K562 (cell line): ENCODE measurements at regions not wholly inside any gene's neighbourhood (a gene's known extent, or its start where the extent isn't known, plus 50 kb on each side); places are given as distances from the start of the nearest gene placed in this dataset.
"Not testable (repeated sequence)": the region's sequence is repeated elsewhere in the genome, so short reads cannot be mapped to it uniquely, and the experiment has no call there.

Experiments used
- ATAC-seq: fragments of 200-7000 bp; cut with Tn5 transposase; 3 replicates; pipeline ENCODE4 v1.9.1; 2020; ENCODE audit warnings: moderate library complexity
- BruUV-seq: library from RNA; stranded (reverse); fragments of 400-500 nt; replicated peaks from 2 replicates; lab custom pipeline; 2021; lab: Mats Ljungman, UMichigan
- CTCF ChIA-PET: fragments of 300-600 bp; formaldehyde crosslinking; extraction: SDS; loops from one replicate; lab custom pipeline; 2021; ENCODE audit warnings: low intra/inter-chr PET ratio; lab: Yijun Ruan, JAX
- POLR2A ChIA-PET: fragments of 300-600, 350-650 bp; sonication (Branson Sonifier 250); formaldehyde crosslinking; extraction: SDS; loops from one replicate; lab custom pipeline; 2021; ENCODE audit warnings: antibody characterized with exemption, inconsistent platforms; lab: Yijun Ruan, JAX
- DNase-seq, 4 experiments: peaks; one replicate each; pipeline versions ENCODE4 v3.0.0 to v3.0.0-alpha.2; 2011 to 2018; ENCODE audit warnings: low spot score in 3 of 4, mixed read lengths in 3 of 4; ENCODE audit errors: extremely low read depth in 1 of 4
- FAIRE-seq: peaks from 2 replicates; lab custom pipeline; 2011; peaks lifted over from hg19 to GRCh38; lab: Jason Lieb, UNC
- H2AFZ ChIP-seq: 2 replicates; pipeline ENCODE4 v1.6.0; 2011; ENCODE audit warnings: low read depth, low read length, control low read depth, inconsistent platforms
- H3K27ac ChIP-seq: fragments of 200-600 bp; 3 replicates; pipeline ENCODE4 v1.8.0; 2011; ENCODE audit warnings: low read depth, mild to moderate bottlenecking, control low read depth, inconsistent platforms, low read length, moderate library complexity, mixed read lengths; ENCODE audit errors: extremely low read depth
- H3K27me3 ChIP-seq, 2 experiments: fragments of 300-600 bp in 1 of 2; 2 replicates in 1 of 2; 3 replicates in 1 of 2; pipeline versions ENCODE4 v1.6.0 to v1.8.0; 2011; ENCODE audit warnings: inconsistent platforms in 2 of 2, low read length in 2 of 2, mild to moderate bottlenecking in 1 of 2, mixed read lengths in 1 of 2, moderate library complexity in 1 of 2; ENCODE audit not compliant: control insufficient read depth in 2 of 2, insufficient read depth in 2 of 2
- H3K36me3 ChIP-seq: fragments of 300-600 bp; 3 replicates; pipeline ENCODE4 v1.8.0; 2011; ENCODE audit warnings: mild to moderate bottlenecking, low read length, inconsistent platforms; ENCODE audit not compliant: control insufficient read depth, insufficient read depth
- H3K4me1 ChIP-seq, 2 experiments: fragments of 200-600 bp in 1 of 2; replicated peaks in 1 of 2; 2 replicates in 1 of 2; 3 replicates in 1 of 2; pipeline versions ENCODE4 v1.5.1 to v1.8.0; 2011; ENCODE audit warnings: inconsistent platforms in 2 of 2, low read length in 2 of 2, mild to moderate bottlenecking in 1 of 2, mixed read lengths in 1 of 2, moderate library complexity in 1 of 2; ENCODE audit not compliant: control insufficient read depth in 2 of 2, insufficient read depth in 2 of 2
- H3K4me2 ChIP-seq: 2 replicates; pipeline ENCODE4 v1.6.1; 2011; ENCODE audit warnings: low read length, control low read depth, inconsistent platforms, mixed read lengths; ENCODE audit not compliant: insufficient read depth
- H3K4me3 ChIP-seq: fragments of 200-600 bp; sonication (generic), shearing (Covaris generic); 2 replicates; pipeline ENCODE4 v1.5.1; 2016; ENCODE audit warnings: control low read depth, inconsistent platforms
- H3K79me2 ChIP-seq: fragments of 200-600 bp; 3 replicates; pipeline ENCODE4 v1.8.0; 2011; ENCODE audit warnings: low read length, inconsistent platforms; ENCODE audit not compliant: control insufficient read depth, insufficient read depth
- H3K9ac ChIP-seq, 2 experiments: 2 replicates each; pipeline versions ENCODE4 v1.6.0 to v1.6.1; 2011; ENCODE audit warnings: low read depth in 2 of 2, low read length in 2 of 2, control low read depth in 1 of 2, inconsistent platforms in 1 of 2, mild to moderate bottlenecking in 1 of 2, mixed read lengths in 1 of 2; ENCODE audit not compliant: insufficient read depth in 1 of 2
- H3K9me1 ChIP-seq: one replicate; pipeline ENCODE4 v1.6.0; 2011; ENCODE audit warnings: inconsistent platforms, mild to moderate bottlenecking, low read length, moderate library complexity; ENCODE audit not compliant: control insufficient read depth, insufficient read depth
- H3K9me3 ChIP-seq: replicated peaks from 2 replicates; pipeline ENCODE4 v1.5.1; 2011; ENCODE audit warnings: low read depth, low read length, inconsistent platforms; ENCODE audit not compliant: control insufficient read depth, insufficient read depth
- H4K20me1 ChIP-seq: replicated peaks from 2 replicates; pipeline ENCODE4 v1.6.1; 2011; ENCODE audit warnings: low read length, inconsistent platforms, mixed read lengths; ENCODE audit not compliant: control insufficient read depth, insufficient read depth
- EHMT2 ChIP-seq: fragments of 450-650 bp; IDR thresholded peaks from 2 replicates; pipeline ENCODE4 v1.6.1; 2018; ENCODE audit warnings: antibody characterized with exemption
- IRF2 ChIP-seq: sonication (generic); formaldehyde crosslinking; IDR thresholded peaks from 2 replicates; pipeline ENCODE4 v1.8.1; 2022; ENCODE audit warnings: mild to moderate bottlenecking, missing genetic modification reagents
- MAFF ChIP-seq: IDR thresholded peaks from 2 replicates; pipeline ENCODE4 v1.6.1; 2012; ENCODE audit warnings: low read length, improper control_type of control experiment
- NCOA2 ChIP-seq, 2 experiments: fragments of 450-650 bp; IDR thresholded peaks; 2 replicates each; pipeline ENCODE4 v1.6.1; 2018; ENCODE audit warnings: mild to moderate bottlenecking in 2 of 2, moderate library complexity in 1 of 2; ENCODE audit not compliant: partially characterized antibody in 2 of 2
- NR2C2 ChIP-seq, 2 experiments: fragments of 200-800 bp in 1 of 2; sonication (Bioruptor generic) in 1 of 2; sonication (generic) in 1 of 2; formaldehyde crosslinking in 1 of 2; IDR thresholded peaks; 2 replicates each; pipeline versions ENCODE4 v1.6.1 to v1.8.0; 2016 to 2022; ENCODE audit warnings: mild to moderate bottlenecking in 1 of 2, missing compliant biosample characterization in 1 of 2, missing genetic modification characterization in 1 of 2, missing genetic modification reagents in 1 of 2
- RB1 ChIP-seq: fragments of 450-650 bp; IDR thresholded peaks from 2 replicates; pipeline ENCODE4 v1.6.1; 2017; ENCODE audit warnings: low read depth, mild to moderate bottlenecking
- SOX6 ChIP-seq: fragments of 450-650 bp; IDR thresholded peaks from 2 replicates; pipeline ENCODE4 v1.6.1; 2014; ENCODE audit warnings: mild to moderate bottlenecking
- TFAM ChIP-seq: fragments of 250-450 bp; sonication (Bioruptor Pico); conservative IDR thresholded peaks from 2 replicates; pipeline ENCODE4 v1.5.0; 2021; ENCODE audit warnings: mild to moderate bottlenecking, moderate library complexity
- ZNF3 ChIP-seq: fragments of 250-450 bp; sonication (Bioruptor Pico); IDR thresholded peaks from 2 replicates; pipeline ENCODE4 v1.5.0; 2021; ENCODE audit warnings: mild to moderate bottlenecking, moderate library complexity
- WGBS: fragments of 100-300 bp; shearing (Covaris generic); methylation state at CpG from one replicate; pipeline ENCODE4 v1.1.6; 2016; ENCODE audit warnings: low coverage, mixed read lengths; ENCODE audit not compliant: insufficient coverage; ENCODE audit errors: missing lambda C conversion rate; 5-methylcytosine and 5-hydroxymethylcytosine counted together
- in situ Hi-C: fragments of 300-500 bp; cut with MboI; formaldehyde crosslinking; loops from 4 replicates; pipeline ENCODE4 v1.15.0; 2018; ENCODE audit warnings: inconsistent platforms, mixed read lengths
- intact Hi-C: fragments of 100-400 bp; cut with micrococcal nuclease; formaldehyde crosslinking; loops from 2 replicates; pipeline ENCODE4 v1.14.2; 2022
- TF ChIP-seq, protein P1 (sequence below), 3 experiments: fragments of 200-800 bp in 1 of 3; fragments of 250-450 bp in 1 of 3; fragments of 450-650 bp in 1 of 3; sonication (Bioruptor Pico) in 1 of 3; sonication (Bioruptor generic) in 1 of 3; formaldehyde crosslinking in 1 of 3; IDR thresholded peaks; 2 replicates each; pipeline versions ENCODE4 v1.6.1 to v1.8.0; 2016 to 2022; ENCODE audit warnings: mild to moderate bottlenecking in 2 of 3, missing genetic modification characterization in 2 of 3, missing compliant biosample characterization in 1 of 3, moderate library complexity in 1 of 3

- TF ChIP-seq NR2C2 (CRISPR knock-in tag; IDR thresholded peaks at IDR 0.05) (no peak), NR2C2 (tag; IDR thresholded peaks at IDR 0.05) (no peak), IRF2 (no peak), NCOA2 (IDR thresholded peaks at IDR 0.05; ENCODE audit: partially characterized antibody in 2 of 2) (no peak)
These were observed 934.9 kb downstream of the KCNJ2 start (continued) for GRCh38 chr17:71104225-71104624.

- intact Hi-C loops, in situ Hi-C loops: not testable (repeated sequence)
These were observed 936.7 kb downstream of the KCNJ2 start for GRCh38 chr17:71106056-71106455.

DNA sequence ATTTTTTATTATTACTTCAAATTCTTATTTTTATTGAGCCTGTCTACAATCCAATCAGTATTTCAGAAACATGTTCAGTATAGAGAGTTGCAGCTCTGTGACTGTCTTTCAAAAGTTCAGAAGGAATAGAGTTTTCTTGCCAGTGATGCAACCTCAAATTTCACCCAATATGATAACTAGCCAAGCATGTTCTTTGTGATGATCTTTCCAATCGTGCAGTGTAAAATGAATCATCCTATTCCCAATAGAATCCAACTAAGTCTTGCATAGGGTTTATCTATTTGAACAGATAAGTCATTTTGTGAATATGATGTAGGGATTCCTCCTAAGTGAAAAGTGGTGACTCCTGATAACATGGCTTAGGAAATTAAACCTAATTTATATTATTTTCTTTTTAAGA, 937.8 kb downstream of the KCNJ2 start:
- in situ Hi-C loops: no loop called here
- BruUV-seq: no TSS peak
- no peak for TF ChIP-seq ZNF3
- TF ChIP-seq MAFF: no peak
- TF ChIP-seq TFAM (CRISPR knock-in tag): no peak
- TF ChIP-seq, protein P1, sequence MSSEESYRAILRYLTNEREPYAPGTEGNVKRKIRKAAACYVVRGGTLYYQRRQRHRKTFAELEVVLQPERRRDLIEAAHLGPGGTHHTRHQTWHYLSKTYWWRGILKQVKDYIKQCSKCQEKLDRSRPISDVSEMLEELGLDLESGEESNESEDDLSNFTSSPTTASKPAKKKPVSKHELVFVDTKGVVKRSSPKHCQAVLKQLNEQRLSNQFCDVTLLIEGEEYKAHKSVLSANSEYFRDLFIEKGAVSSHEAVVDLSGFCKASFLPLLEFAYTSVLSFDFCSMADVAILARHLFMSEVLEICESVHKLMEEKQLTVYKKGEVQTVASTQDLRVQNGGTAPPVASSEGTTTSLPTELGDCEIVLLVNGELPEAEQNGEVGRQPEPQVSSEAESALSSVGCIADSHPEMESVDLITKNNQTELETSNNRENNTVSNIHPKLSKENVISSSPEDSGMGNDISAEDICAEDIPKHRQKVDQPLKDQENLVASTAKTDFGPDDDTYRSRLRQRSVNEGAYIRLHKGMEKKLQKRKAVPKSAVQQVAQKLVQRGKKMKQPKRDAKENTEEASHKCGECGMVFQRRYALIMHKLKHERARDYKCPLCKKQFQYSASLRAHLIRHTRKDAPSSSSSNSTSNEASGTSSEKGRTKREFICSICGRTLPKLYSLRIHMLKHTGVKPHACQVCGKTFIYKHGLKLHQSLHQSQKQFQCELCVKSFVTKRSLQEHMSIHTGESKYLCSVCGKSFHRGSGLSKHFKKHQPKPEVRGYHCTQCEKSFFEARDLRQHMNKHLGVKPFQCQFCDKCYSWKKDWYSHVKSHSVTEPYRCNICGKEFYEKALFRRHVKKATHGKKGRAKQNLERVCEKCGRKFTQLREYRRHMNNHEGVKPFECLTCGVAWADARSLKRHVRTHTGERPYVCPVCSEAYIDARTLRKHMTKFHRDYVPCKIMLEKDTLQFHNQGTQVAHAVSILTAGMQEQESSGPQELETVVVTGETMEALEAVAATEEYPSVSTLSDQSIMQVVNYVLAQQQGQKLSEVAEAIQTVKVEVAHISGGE (CRISPR knock-in tag; IDR thresholded peaks at IDR 0.05): no peak
- TF ChIP-seq EHMT2: no peak
- no peak for TF ChIP-seq RB1
- TF ChIP-seq SOX6: no peak

More at GRCh38 chr17:71106056-71106455, 936.7 kb downstream of the KCNJ2 start:
- H3K9me1 ChIP-seq, FAIRE-seq, CTCF ChIA-PET, H3K27ac ChIP-seq, H3K36me3 ChIP-seq, ATAC-seq, H3K9ac ChIP-seq, H4K20me1 ChIP-seq, BruUV-seq, H2AFZ ChIP-seq, POLR2A ChIA-PET, H3K79me2 ChIP-seq, H3K4me1 ChIP-seq, H3K27me3 ChIP-seq, DNase-seq, H3K4me3 ChIP-seq, H3K4me2 ChIP-seq, H3K9me3 ChIP-seq: not testable (repeated sequence)

More for the DNA sequence above, 937.8 kb downstream of the KCNJ2 start:
- no peak for ATAC-seq
- Histone ChIP-seq H3K9ac (no peak overlapping the region), H3K9me3 (no peaks in the 10 kb centered on the region), H4K20me1 (no peaks in the 10 kb centered on the region), H3K4me1 (no peaks in the 10 kb centered on the region), H3K4me3 (no peak overlapping the region), H2AFZ (no peak overlapping the region), H3K27me3 (no peaks in the 10 kb centered on the region), H3K27ac (no peak overlapping the region), H3K9me1 (no peaks in the 10 kb centered on the region), H3K79me2 (no peaks in the 10 kb centered on the region), H3K36me3 (no peaks in the 10 kb centered on the region), H3K4me2 (no peak overlapping the region)
- 5% methylated on average over 1 of the region's 1 CpG for WGBS
- intact Hi-C loops: no loop called here
- DNase-seq: no peak
- POLR2A ChIA-PET: no interaction called here
- CTCF ChIA-PET: no interaction called here
- FAIRE-seq: no peak
